IMR-90 (cell line): ENCODE measurements at regions not wholly inside any gene's neighbourhood (a gene's known extent, or its start where the extent isn't known, plus 50 kb on each side); places are given as distances from the start of the nearest gene placed in this dataset.

Source experiments
- ATAC-seq: fragments of 200-7000 bp; cut with Tn5 transposase; 2 replicates; pipeline ENCODE4 v1.9.1; 2020; ENCODE audit warnings: low read depth, mild to moderate bottlenecking, moderate library complexity
- BruUV-seq: library from RNA; stranded (reverse); fragments of 400-500 nt; replicated peaks from 2 replicates; lab custom pipeline; 2021; lab: Mats Ljungman, UMichigan
- CTCF ChIA-PET: fragments of 300-600 bp; formaldehyde crosslinking; extraction: SDS; loops from one replicate; lab custom pipeline; 2021; ENCODE audit warnings: antibody characterized with exemption; lab: Yijun Ruan, JAX
- POLR2A ChIA-PET: fragments of 300-600 bp; sonication (Branson Sonifier 250); formaldehyde crosslinking; loops from one replicate; lab custom pipeline; 2022; ENCODE audit warnings: antibody characterized with exemption; ENCODE audit not compliant: unreplicated experiment; lab: Charles Lee
- DNase-seq: peaks from one replicate; pipeline ENCODE4 v3.0.0; 2013
- H2AFZ ChIP-seq: replicated peaks from 2 replicates; pipeline ENCODE3; 2013; ENCODE audit warnings: low read length, mild to moderate bottlenecking; ENCODE audit not compliant: poor library complexity
- H2AK5ac ChIP-seq: 2 replicates; pipeline ENCODE4 v1.6.1; 2013; ENCODE audit warnings: low read depth, low read length, inconsistent platforms
- H2AK9ac ChIP-seq: replicated peaks from 2 replicates; pipeline ENCODE3; 2013; ENCODE audit warnings: mild to moderate bottlenecking, low read depth, low read length, moderate library complexity; ENCODE audit not compliant: poor library complexity
- H2BK120ac ChIP-seq: 2 replicates; pipeline ENCODE4 v1.6.1; 2013; ENCODE audit warnings: low read depth, low read length, inconsistent platforms
- H2BK15ac ChIP-seq: 3 replicates; pipeline ENCODE4 v1.6.1; 2013; ENCODE audit warnings: low read depth, low read length, inconsistent platforms
- H2BK20ac ChIP-seq: 2 replicates; pipeline ENCODE4 v1.6.1; 2013; ENCODE audit warnings: low read depth, mild to moderate bottlenecking, inconsistent platforms, low read length, moderate library complexity
- H2BK5ac ChIP-seq: 2 replicates; pipeline ENCODE4 v1.6.1; 2013; ENCODE audit warnings: mild to moderate bottlenecking, low read depth, low read length, inconsistent platforms; ENCODE audit not compliant: poor library complexity, severe bottlenecking
- H3K14ac ChIP-seq: replicated peaks from 2 replicates; pipeline ENCODE4 v1.6.1; 2013; ENCODE audit warnings: low read depth, low read length, inconsistent platforms
- H3K18ac ChIP-seq: 2 replicates; pipeline ENCODE4 v1.6.1; 2013; ENCODE audit warnings: low read depth, low read length, control low read depth
- H3K23ac ChIP-seq: 2 replicates; pipeline ENCODE4 v1.6.1; 2013; ENCODE audit warnings: low read depth, low read length, inconsistent platforms
- H3K27ac ChIP-seq: 2 replicates; pipeline ENCODE4 v1.5.1; 2013; ENCODE audit warnings: mild to moderate bottlenecking, control low read depth, low read length; ENCODE audit not compliant: insufficient read depth
- H3K27me3 ChIP-seq: 2 replicates; pipeline ENCODE4 v1.6.1; 2013; ENCODE audit warnings: low read length; ENCODE audit not compliant: control insufficient read depth, insufficient read depth
- H3K36me3 ChIP-seq: 2 replicates; pipeline ENCODE4 v1.6.1; 2013; ENCODE audit warnings: low read length, mixed read lengths; ENCODE audit not compliant: control insufficient read depth, insufficient read depth
- H3K4ac ChIP-seq: 2 replicates; pipeline ENCODE4 v1.6.1; 2013; ENCODE audit warnings: low read depth, low read length, inconsistent platforms
- H3K4me1 ChIP-seq: 2 replicates; pipeline ENCODE4 v1.6.1; 2013; ENCODE audit warnings: low read length, mixed read lengths; ENCODE audit not compliant: control insufficient read depth, insufficient read depth
- H3K4me2 ChIP-seq: 2 replicates; pipeline ENCODE4 v1.6.1; 2013; ENCODE audit warnings: low read depth, mild to moderate bottlenecking, control low read depth, low read length, moderate library complexity
- H3K4me3 ChIP-seq: 2 replicates; pipeline ENCODE4 v1.5.1; 2013; ENCODE audit warnings: low read depth, mild to moderate bottlenecking, control low read depth, low read length, moderate library complexity; ENCODE audit not compliant: insufficient read depth
- H3K56ac ChIP-seq: 2 replicates; pipeline ENCODE4 v1.6.1; 2013; ENCODE audit warnings: low read length, inconsistent platforms; ENCODE audit not compliant: insufficient read depth; ENCODE audit errors: extremely low read depth
- H3K79me1 ChIP-seq, 2 experiments: 2 replicates each; pipeline ENCODE4 v1.6.1; 2013; ENCODE audit warnings: low read length in 2 of 2, inconsistent platforms in 1 of 2, low read depth in 1 of 2
- H3K9ac ChIP-seq: 2 replicates; pipeline ENCODE4 v1.6.1; 2013; ENCODE audit warnings: low read depth, low read length, control low read depth
- H3K9me1 ChIP-seq: 2 replicates; pipeline ENCODE4 v1.6.1; 2013; ENCODE audit warnings: low read length, inconsistent platforms; ENCODE audit not compliant: insufficient read depth
- H3K9me3 ChIP-seq: 2 replicates; pipeline ENCODE4 v1.6.1; 2013; ENCODE audit warnings: low read length; ENCODE audit not compliant: control insufficient read depth, insufficient read depth
- H4K20me1 ChIP-seq: 2 replicates; pipeline ENCODE4 v1.6.1; 2013; ENCODE audit warnings: low read length, inconsistent platforms; ENCODE audit not compliant: insufficient read depth
- H4K5ac ChIP-seq: 2 replicates; pipeline ENCODE4 v1.6.1; 2013; ENCODE audit warnings: mild to moderate bottlenecking, low read depth, low read length, control low read depth
- H4K8ac ChIP-seq, 2 experiments: 2 replicates each; pipeline ENCODE4 v1.6.1; 2013; ENCODE audit warnings: low read depth in 2 of 2, low read length in 2 of 2, control low read depth in 1 of 2, inconsistent platforms in 1 of 2
- H4K91ac ChIP-seq: 2 replicates; pipeline ENCODE4 v1.6.1; 2013; ENCODE audit warnings: low read depth, low read length, inconsistent platforms; ENCODE audit not compliant: insufficient read depth
- BHLHE40 ChIP-seq: fragments of 150-350 bp; IDR thresholded peaks from 2 replicates; pipeline ENCODE4 v1.6.1; 2016; ENCODE audit warnings: mild to moderate bottlenecking, low read depth, low read length
- CEBPB ChIP-seq: IDR thresholded peaks from 2 replicates; pipeline ENCODE4 v1.6.1; 2012; ENCODE audit warnings: low read depth, low read length, improper control_type of control experiment
- CHD1 ChIP-seq: IDR thresholded peaks from 2 replicates; pipeline ENCODE4 v1.6.1; 2012; ENCODE audit warnings: low read depth, low read length, improper control_type of control experiment
- FOS ChIP-seq: fragments of 150-350 bp; IDR thresholded peaks from 2 replicates; pipeline ENCODE4 v1.6.1; 2016; ENCODE audit warnings: low read depth, low read length
- MAFK ChIP-seq: IDR thresholded peaks from 2 replicates; pipeline ENCODE4 v1.6.1; 2012; ENCODE audit warnings: low read depth, low read length, improper control_type of control experiment
- MAZ ChIP-seq: IDR thresholded peaks from 2 replicates; pipeline ENCODE4 v1.6.1; 2012; ENCODE audit warnings: low read depth, mild to moderate bottlenecking, low read length, improper control_type of control experiment, moderate library complexity, borderline replicate concordance
- MXI1 ChIP-seq: IDR thresholded peaks from 2 replicates; pipeline ENCODE4 v1.6.1; 2012; ENCODE audit warnings: low read depth, mild to moderate bottlenecking, low read length, moderate library complexity, borderline replicate concordance
- RAD21 ChIP-seq: IDR thresholded peaks from 2 replicates; pipeline ENCODE4 v1.6.1; 2012; ENCODE audit warnings: low read length, improper control_type of control experiment
- RCOR1 ChIP-seq: IDR thresholded peaks from 2 replicates; pipeline ENCODE4 v1.6.1; 2012; ENCODE audit warnings: mild to moderate bottlenecking, low read length, improper control_type of control experiment; ENCODE audit not compliant: insufficient replicate concordance
- RFX5 ChIP-seq: IDR thresholded peaks from 2 replicates; pipeline ENCODE4 v1.8.0; 2012; ENCODE audit warnings: low read depth, mild to moderate bottlenecking, low read length, moderate library complexity
- SMC3 ChIP-seq: fragments of 150-350 bp; IDR thresholded peaks from 2 replicates; pipeline ENCODE4 v1.6.1; 2016; ENCODE audit warnings: low read depth, mild to moderate bottlenecking, antibody characterized with exemption, low read length, moderate library complexity
- WGBS, 2 experiments: methylation state at CpG; one replicate each; pipeline versions ENCODE4 v1.1.5 to v1.1.7; 2013; ENCODE audit warnings: missing lambda C conversion rate in 2 of 2; ENCODE audit not compliant: insufficient read length in 1 of 2; ENCODE audit errors: extremely low coverage in 2 of 2; 5-methylcytosine and 5-hydroxymethylcytosine counted together
- dilution Hi-C: fragments of 300-500 bp; cut with HindIII; formaldehyde crosslinking; loops from one replicate; pipeline ENCODE4 v1.14.3; 2018; ENCODE audit warnings: low sequenced_read_pairs; ENCODE audit not compliant: unreplicated experiment
- in situ Hi-C: fragments of 300-500 bp; cut with MboI; formaldehyde crosslinking; loops from 3 replicates; pipeline ENCODE4 v1.14.3; 2019; ENCODE audit warnings: low sequenced_read_pairs, inconsistent platforms, mixed read lengths
- intact Hi-C: fragments of 100-400 bp; cut with micrococcal nuclease; formaldehyde crosslinking; loops from 2 replicates; pipeline ENCODE4 v1.10.0; 2022
- TF ChIP-seq, protein P1 (sequence below): fragments of 150-350 bp; IDR thresholded peaks from 2 replicates; pipeline ENCODE4 v1.6.1; 2017; ENCODE audit warnings: mild to moderate bottlenecking, antibody characterized with exemption, low read length, low read depth
- TF ChIP-seq, protein P2 (sequence below): conservative IDR thresholded peaks from 2 replicates; pipeline ENCODE4 v1.5.1; 2012; ENCODE audit warnings: mild to moderate bottlenecking, low read depth, low read length, improper control_type of control experiment

DNA sequence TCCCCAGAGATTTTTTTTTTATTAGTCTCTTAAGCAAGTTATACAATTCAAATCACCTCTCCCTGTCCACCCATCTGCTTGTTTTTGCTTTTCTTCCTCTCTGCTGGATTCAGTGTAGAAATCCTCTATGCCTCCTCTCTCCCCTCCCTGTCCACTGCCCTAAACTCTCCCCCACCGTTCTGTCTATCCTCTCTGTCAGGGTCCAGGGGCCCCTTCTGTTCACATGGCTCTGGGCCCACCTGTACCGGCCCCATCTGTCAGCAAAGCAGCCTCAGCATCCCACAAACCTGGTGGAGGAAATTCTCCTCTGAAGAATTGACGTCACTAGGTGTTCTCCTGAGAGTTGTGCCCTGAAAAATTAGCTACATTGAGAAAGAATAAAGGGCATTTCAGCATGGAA lies 137.6 kb upstream of the CMC1 start:
- Histone ChIP-seq H3K9me1 (no peaks in the 10 kb centered on the region), H3K9ac (no peak overlapping the region), H4K5ac (no peak overlapping the region), H2BK120ac (no peak overlapping the region), H2AFZ (no peak overlapping the region), H3K23ac (no peak overlapping the region), H4K20me1 (no peaks in the 10 kb centered on the region), H3K9me3 (no peaks in the 10 kb centered on the region), H3K4ac (no peak overlapping the region), H2BK15ac (no peak overlapping the region), H2AK5ac (no peak overlapping the region), H3K27me3 (no peaks in the 10 kb centered on the region), H3K36me3 (no peaks in the 10 kb centered on the region), H3K4me3 (no peak overlapping the region), H3K18ac (no peak overlapping the region), H4K8ac (no peak overlapping the region), H3K4me1 (no peaks in the 10 kb centered on the region), H2AK9ac (no peak overlapping the region), H3K14ac (no peak overlapping the region), H3K4me2 (no peak overlapping the region), H2BK20ac (no peak overlapping the region), H4K91ac (no peak overlapping the region), H3K56ac (no peak overlapping the region), H2BK5ac (no peak overlapping the region), H3K79me1 (no peaks in the 10 kb centered on the region), H3K27ac (no peak overlapping the region)
- WGBS, 2 experiments, result no CpG with 5 or more reads among the region's 3 CpGs
- ATAC-seq (no peak), DNase-seq (no peak)
- no TSS peak for BruUV-seq
- intact Hi-C loops (no loop called here), dilution Hi-C loops (no loop called here), in situ Hi-C loops (no loop called here)
- TF ChIP-seq RFX5 (no peak), RAD21 (no peak), CHD1 (no peak), MAFK (no peak), RCOR1 (no peak), SMC3 (no peak), FOS (no peak), BHLHE40 (no peak), CEBPB (no peak), MAZ (no peak), MXI1 (no peak)
- TF ChIP-seq, protein P1, sequence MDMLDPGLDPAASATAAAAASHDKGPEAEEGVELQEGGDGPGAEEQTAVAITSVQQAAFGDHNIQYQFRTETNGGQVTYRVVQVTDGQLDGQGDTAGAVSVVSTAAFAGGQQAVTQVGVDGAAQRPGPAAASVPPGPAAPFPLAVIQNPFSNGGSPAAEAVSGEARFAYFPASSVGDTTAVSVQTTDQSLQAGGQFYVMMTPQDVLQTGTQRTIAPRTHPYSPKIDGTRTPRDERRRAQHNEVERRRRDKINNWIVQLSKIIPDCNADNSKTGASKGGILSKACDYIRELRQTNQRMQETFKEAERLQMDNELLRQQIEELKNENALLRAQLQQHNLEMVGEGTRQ, result no peak
- TF ChIP-seq, protein P2, sequence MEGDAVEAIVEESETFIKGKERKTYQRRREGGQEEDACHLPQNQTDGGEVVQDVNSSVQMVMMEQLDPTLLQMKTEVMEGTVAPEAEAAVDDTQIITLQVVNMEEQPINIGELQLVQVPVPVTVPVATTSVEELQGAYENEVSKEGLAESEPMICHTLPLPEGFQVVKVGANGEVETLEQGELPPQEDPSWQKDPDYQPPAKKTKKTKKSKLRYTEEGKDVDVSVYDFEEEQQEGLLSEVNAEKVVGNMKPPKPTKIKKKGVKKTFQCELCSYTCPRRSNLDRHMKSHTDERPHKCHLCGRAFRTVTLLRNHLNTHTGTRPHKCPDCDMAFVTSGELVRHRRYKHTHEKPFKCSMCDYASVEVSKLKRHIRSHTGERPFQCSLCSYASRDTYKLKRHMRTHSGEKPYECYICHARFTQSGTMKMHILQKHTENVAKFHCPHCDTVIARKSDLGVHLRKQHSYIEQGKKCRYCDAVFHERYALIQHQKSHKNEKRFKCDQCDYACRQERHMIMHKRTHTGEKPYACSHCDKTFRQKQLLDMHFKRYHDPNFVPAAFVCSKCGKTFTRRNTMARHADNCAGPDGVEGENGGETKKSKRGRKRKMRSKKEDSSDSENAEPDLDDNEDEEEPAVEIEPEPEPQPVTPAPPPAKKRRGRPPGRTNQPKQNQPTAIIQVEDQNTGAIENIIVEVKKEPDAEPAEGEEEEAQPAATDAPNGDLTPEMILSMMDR, result no peak
- ChIA-PET POLR2A (no interaction called here), CTCF (no interaction called here)
